WTC11 (cell line): ENCODE measurements at regions not wholly inside any gene's neighbourhood (a gene's known extent, or its start where the extent isn't known, plus 50 kb on each side); places are given as distances from the start of the nearest gene placed in this dataset.

ENCODE experiments used
- CTCF ChIP-seq: fragments of 200-600 bp; IDR thresholded peaks from 2 replicates; pipeline ENCODE4 v1.8.0; 2022; ENCODE audit warnings: antibody characterized with exemption
- GABPB1 ChIP-seq: sonication (generic); formaldehyde crosslinking; IDR thresholded peaks from 2 replicates; pipeline ENCODE4 v1.8.1; 2023; ENCODE audit warnings: mild to moderate bottlenecking, missing genetic modification reagents
- IRF1 ChIP-seq: sonication (generic); formaldehyde crosslinking; IDR thresholded peaks from 2 replicates; pipeline ENCODE4 v1.8.0; 2023; ENCODE audit warnings: missing genetic modification reagents
- MAX ChIP-seq: sonication (generic); formaldehyde crosslinking; IDR thresholded peaks from 2 replicates; pipeline ENCODE4 v1.8.0; 2022; ENCODE audit warnings: mild to moderate bottlenecking, missing genetic modification reagents
- PREB ChIP-seq: sonication (generic); formaldehyde crosslinking; IDR thresholded peaks from 2 replicates; pipeline ENCODE4 v1.8.1; 2022; ENCODE audit warnings: mild to moderate bottlenecking, missing genetic modification reagents, moderate library complexity, borderline replicate concordance
- PRRX2 ChIP-seq: fragments of 250-450 bp; sonication (Bioruptor Pico); IDR thresholded peaks from 2 replicates; pipeline ENCODE4 v1.8.0; 2021; ENCODE audit warnings: mild to moderate bottlenecking
- SOX15 ChIP-seq: fragments of 250-450 bp; sonication (Bioruptor Pico); IDR thresholded peaks from 2 replicates; pipeline ENCODE4 v1.9.0; 2021; ENCODE audit warnings: mild to moderate bottlenecking
- ZBTB43 ChIP-seq: sonication (generic); formaldehyde crosslinking; IDR thresholded peaks from 2 replicates; pipeline ENCODE4 v1.8.1; 2023; ENCODE audit warnings: mild to moderate bottlenecking, missing genetic modification reagents
- ZNF416 ChIP-seq: fragments of 250-450 bp; sonication (Bioruptor Pico); IDR thresholded peaks from 2 replicates; pipeline ENCODE4 v1.9.0; 2021; ENCODE audit warnings: mild to moderate bottlenecking, inconsistent platforms
- TF ChIP-seq, protein P1 (sequence below): sonication (generic); formaldehyde crosslinking; IDR thresholded peaks from 2 replicates; pipeline ENCODE4 v1.8.1; 2022; ENCODE audit warnings: low read depth, mild to moderate bottlenecking, moderate library complexity, missing genetic modification reagents, borderline replicate concordance

- TF ChIP-seq SOX15 (CRISPR knock-in tag) (no peak), CTCF (no peak), ZBTB43 (CRISPR knock-in tag) (no peak), MAX (no peak), ZNF416 (CRISPR knock-in tag) (no peak), IRF1 (no peak), PREB (CRISPR knock-in tag) (no peak), GABPB1 (CRISPR knock-in tag) (no peak), PRRX2 (CRISPR knock-in tag) (no peak)
- TF ChIP-seq, protein P1, sequence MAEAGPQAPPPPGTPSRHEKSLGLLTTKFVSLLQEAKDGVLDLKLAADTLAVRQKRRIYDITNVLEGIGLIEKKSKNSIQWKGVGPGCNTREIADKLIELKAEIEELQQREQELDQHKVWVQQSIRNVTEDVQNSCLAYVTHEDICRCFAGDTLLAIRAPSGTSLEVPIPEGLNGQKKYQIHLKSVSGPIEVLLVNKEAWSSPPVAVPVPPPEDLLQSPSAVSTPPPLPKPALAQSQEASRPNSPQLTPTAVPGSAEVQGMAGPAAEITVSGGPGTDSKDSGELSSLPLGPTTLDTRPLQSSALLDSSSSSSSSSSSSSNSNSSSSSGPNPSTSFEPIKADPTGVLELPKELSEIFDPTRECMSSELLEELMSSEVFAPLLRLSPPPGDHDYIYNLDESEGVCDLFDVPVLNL: no peak
These were observed 194.3 kb upstream of the MAP3K1 start for GRCh38 chr5:56620903-56621677.
